ENCODE measurements at regions not wholly inside any gene's neighbourhood (a gene's known extent, or its start where the extent isn't known, plus 50 kb on each side); places are given as distances from the start of the nearest gene placed in this dataset.

- no peak for DNase-seq (ENCODE audit: low read depth)
Observed at GRCh38 chr13:39100996-39101738, 62.9 kb downstream of the NHLRC3 start.

- no peak for DNase-seq (ENCODE audit: low read depth)
Observed at GRCh38 chr13:39102981-39103490, 64.8 kb downstream of the NHLRC3 start.

- no peak for DNase-seq (ENCODE audit: low read depth)
Observed at GRCh38 chr13:39105110-39105509, 66.9 kb downstream of the NHLRC3 start.

- no peak for DNase-seq (ENCODE audit: low read depth)
Observed at GRCh38 chr13:39106216-39107005, 68.2 kb downstream of the NHLRC3 start.

- DNase-seq (ENCODE audit: low read depth): no peak
Observed at GRCh38 chr13:39107561-39107960, 69.3 kb downstream of the NHLRC3 start.

GRCh38 chr13:39108783-39109182 is 70.5 kb downstream of the NHLRC3 start:
- no peak for DNase-seq (ENCODE audit: low read depth)

GRCh38 chr13:39110518-39111097 is 72.4 kb downstream of the NHLRC3 start:
- DNase-seq (ENCODE audit: low read depth): no peak

GRCh38 chr13:39111145-39111544 is 72.9 kb downstream of the NHLRC3 start:
- DNase-seq (ENCODE audit: low read depth): no peak

- DNase-seq (ENCODE audit: low read depth): no peak
Observed at GRCh38 chr13:39119422-39119821, 81.2 kb downstream of the NHLRC3 start.

GRCh38 chr13:39123578-39123977 is 85.3 kb downstream of the NHLRC3 start:
- no peak for DNase-seq (ENCODE audit: low read depth)

- no peak for DNase-seq (ENCODE audit: low read depth)
Observed at GRCh38 chr13:39129213-39129612, 91.0 kb downstream of the NHLRC3 start.

GRCh38 chr13:39130301-39130700 is 92.0 kb downstream of the NHLRC3 start:
- DNase-seq (ENCODE audit: low read depth): no peak

- no peak for DNase-seq (ENCODE audit: low read depth)
Observed at GRCh38 chr13:39132286-39133230, 94.3 kb downstream of the NHLRC3 start.

- no peak for DNase-seq (ENCODE audit: low read depth)
Observed at GRCh38 chr13:39133781-39134180, 95.5 kb downstream of the NHLRC3 start.

GRCh38 chr13:39134574-39134973 is 96.3 kb downstream of the NHLRC3 start:
- DNase-seq (ENCODE audit: low read depth): no peak

GRCh38 chr13:39144391-39144790 is 106.1 kb downstream of the NHLRC3 start:
- DNase-seq (ENCODE audit: low read depth): no peak

GRCh38 chr13:39144941-39145533 is 106.8 kb downstream of the NHLRC3 start:
- peak; percentile 64 for DNase-seq (ENCODE audit: low read depth)

GRCh38 chr13:39148513-39148961 is 110.3 kb downstream of the NHLRC3 start:
- peak; percentile 70 for DNase-seq (ENCODE audit: low read depth)

- DNase-seq (ENCODE audit: low read depth): no peak
Observed at GRCh38 chr13:39149896-39150295, 111.6 kb downstream of the NHLRC3 start.

- DNase-seq (ENCODE audit: low read depth): no peak
Observed at GRCh38 chr13:39154041-39154440, 115.8 kb downstream of the NHLRC3 start.

GRCh38 chr13:39159393-39159792 is 121.1 kb downstream of the NHLRC3 start:
- no peak for DNase-seq (ENCODE audit: low read depth)

All from fibroblast of gingiva (primary cell).